Activated CD8-positive, alpha-beta memory T cell treated with anti-CD3 and anti-CD28 coated beads, Interleukin-2, amount 50 U/mL, for 48 hours (primary cell): ENCODE measurements at regions not wholly inside any gene's neighbourhood (a gene's known extent, or its start where the extent isn't known, plus 50 kb on each side); places are given as distances from the start of the nearest gene placed in this dataset.
"Not testable (repeated sequence)": the region's sequence is repeated elsewhere in the genome, so short reads cannot be mapped to it uniquely, and the experiment has no call there.

Experiments
- DNase-seq: peaks from one replicate; pipeline ENCODE4 v3.0.0-alpha.2; 2020

- no peak for DNase-seq
These were observed 801.2 kb downstream of the MAT2B start for GRCh38 chr5:164306662-164307061.

GRCh38 chr5:164312801-164313200 is 807.4 kb downstream of the MAT2B start:
- DNase-seq: no peak

GRCh38 chr5:164317676-164318075 is 812.3 kb downstream of the MAT2B start:
- DNase-seq: no peak

- DNase-seq: no peak
These were observed 813.7 kb downstream of the MAT2B start for GRCh38 chr5:164319161-164319560.

- no peak for DNase-seq
These were observed 818.8 kb downstream of the MAT2B start for GRCh38 chr5:164324239-164324638.

GRCh38 chr5:164326219-164326618 is 820.8 kb downstream of the MAT2B start:
- DNase-seq: no peak

GRCh38 chr5:164327166-164327565 is 821.7 kb downstream of the MAT2B start:
- DNase-seq: not testable (repeated sequence)

DNA sequence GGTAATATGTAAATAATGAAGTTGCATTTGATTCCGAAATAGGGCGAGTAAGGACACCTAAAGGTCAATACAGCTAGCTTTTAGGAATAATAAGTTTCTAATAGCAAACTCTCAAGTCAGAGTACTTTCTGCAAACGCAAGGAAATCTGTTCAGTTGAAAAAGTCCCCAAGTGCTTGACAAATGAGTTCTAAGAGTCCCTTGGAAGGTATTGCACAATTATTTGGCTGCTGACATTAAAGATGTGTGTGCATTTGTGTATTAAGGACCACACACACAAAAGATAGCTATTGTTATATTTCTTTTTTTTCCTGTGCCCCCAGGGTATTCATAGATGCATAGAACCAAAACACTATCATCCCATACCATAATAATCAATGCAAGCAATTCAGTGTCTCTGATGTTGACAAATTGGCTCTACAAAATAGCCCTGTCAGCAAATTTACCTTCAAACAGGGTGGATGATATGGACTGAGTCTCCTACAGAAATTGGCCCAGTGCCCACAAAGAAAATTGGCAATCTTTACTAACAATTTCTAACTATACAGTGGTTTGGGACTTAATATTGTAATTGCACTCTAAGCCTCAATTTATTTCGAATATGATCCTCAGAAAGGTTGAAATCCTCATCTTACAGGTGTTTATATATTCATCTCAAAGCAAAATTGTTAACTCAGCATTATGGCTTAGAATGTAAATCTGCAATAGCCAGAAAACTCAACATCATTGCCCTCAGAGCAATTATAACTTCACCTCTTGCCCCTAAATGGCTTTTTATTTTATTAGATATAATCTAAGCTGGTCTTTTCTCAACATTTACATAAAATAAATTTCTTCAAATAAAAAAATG is 827.2 kb downstream of the MAT2B start:
- DNase-seq: no peak

DNA sequence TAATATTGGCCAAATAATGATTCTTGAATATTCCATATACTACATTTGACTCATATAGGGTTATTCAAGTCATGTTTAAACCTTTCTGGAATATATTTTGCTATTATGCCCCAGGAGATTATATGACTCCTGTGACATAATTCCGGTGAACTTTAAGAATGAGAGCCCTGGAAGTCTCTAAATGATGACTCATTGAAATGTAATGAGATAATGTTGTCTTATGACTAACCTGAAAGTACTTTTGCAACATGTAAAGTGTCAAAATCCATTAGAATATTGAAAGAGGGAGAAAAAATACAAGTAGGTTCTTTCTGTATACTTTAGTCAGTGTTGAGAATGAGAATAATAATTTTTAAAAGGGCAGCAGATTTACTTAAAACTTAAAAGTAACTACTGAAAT is 830.4 kb downstream of the MAT2B start:
- DNase-seq: no peak

DNA sequence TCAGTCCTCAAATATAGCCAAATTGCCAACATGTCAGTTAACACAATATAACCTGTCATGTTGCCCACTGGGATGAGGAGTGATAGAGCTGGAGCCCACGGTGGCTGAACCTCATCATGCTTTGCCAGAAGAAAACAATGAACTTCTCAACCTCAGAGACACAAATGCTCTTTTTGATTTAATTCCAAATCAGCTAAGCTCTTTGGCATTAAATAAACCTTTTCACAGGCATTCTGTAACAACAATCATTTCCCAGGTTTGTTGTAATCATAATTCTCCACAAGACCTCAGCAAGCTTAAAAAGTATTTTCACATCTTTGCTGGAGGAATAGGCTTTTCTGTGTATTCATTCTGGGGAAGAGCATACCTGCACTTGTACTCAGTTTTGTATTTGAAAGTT is 830.9 kb downstream of the MAT2B start:
- DNase-seq: no peak

DNA sequence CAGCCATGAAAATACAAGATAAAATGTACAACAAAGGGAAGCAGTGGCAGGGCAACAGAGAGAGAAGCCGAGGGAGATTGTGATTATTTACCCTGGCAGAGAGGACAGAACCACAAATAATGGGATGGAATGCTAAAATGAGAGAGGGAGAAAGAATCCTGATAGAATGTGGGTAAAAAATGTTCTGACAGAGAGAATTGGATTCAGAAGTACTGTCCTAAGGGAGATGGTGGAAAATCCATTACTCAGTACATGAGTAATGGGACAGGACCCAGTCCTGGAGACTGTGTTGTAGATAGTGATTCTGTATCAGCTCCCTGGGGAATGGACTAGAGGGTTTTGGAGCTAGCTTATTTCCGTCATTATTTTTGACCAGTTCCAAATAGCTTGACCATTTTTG is 831.5 kb downstream of the MAT2B start:
- no peak for DNase-seq

- no peak for DNase-seq
These were observed 835.7 kb downstream of the MAT2B start for GRCh38 chr5:164341056-164341619.

DNA sequence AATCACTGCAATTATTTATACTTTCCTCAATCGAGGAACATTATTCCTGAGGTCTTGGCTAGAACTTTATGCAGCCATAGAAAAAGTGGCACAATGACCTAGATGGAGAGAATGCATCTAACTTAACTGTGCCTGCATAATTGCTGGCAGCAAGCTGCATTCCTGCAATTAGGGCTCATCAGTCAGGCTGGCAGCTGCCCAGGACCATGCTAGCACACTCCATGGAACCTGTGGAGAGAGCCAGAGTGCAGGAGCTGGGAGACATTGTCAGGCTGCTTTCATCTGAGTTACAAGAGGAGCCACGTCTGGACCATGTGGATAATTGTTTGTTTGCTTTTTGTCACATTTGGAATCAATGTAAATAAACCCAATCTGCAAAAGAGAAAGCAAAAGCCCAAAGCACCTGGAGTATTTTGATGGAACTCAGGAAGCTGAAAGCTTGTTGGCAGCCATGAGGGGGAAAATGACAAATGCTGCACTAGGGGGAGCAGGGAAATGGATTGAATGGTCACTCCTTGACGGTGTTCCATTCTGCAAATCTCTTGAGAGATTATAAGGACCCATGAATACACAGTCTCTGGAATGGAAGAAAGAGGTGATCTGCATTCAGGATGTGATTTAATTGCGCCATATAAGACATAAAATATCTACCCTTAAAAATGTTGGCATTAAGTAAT is 839.9 kb downstream of the MAT2B start:
- DNase-seq: no peak

DNA sequence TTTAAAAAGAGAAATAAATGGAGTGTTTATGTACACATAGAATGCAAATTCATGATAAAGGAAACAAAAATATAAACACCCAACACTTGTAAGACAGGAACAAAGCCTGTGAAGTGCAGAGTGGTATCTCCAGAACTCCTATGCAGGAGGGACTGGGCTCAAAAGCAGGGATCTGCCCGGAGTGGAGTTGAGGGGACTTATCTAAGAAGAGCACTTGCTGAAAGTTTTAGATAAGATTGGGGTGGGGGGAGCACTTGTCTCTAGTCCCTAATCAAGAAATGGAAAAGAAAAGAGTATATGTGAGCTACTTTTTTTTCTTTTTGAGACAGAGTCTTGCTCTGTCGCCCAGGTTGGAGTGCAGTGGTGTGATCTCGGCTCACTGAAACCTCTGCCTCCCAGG is 840.4 kb downstream of the MAT2B start:
- no peak for DNase-seq

- DNase-seq: no peak
These were observed 841.6 kb downstream of the MAT2B start for GRCh38 chr5:164346785-164347630.

GRCh38 chr5:164350236-164350635 is 844.8 kb downstream of the MAT2B start:
- no peak for DNase-seq

DNA sequence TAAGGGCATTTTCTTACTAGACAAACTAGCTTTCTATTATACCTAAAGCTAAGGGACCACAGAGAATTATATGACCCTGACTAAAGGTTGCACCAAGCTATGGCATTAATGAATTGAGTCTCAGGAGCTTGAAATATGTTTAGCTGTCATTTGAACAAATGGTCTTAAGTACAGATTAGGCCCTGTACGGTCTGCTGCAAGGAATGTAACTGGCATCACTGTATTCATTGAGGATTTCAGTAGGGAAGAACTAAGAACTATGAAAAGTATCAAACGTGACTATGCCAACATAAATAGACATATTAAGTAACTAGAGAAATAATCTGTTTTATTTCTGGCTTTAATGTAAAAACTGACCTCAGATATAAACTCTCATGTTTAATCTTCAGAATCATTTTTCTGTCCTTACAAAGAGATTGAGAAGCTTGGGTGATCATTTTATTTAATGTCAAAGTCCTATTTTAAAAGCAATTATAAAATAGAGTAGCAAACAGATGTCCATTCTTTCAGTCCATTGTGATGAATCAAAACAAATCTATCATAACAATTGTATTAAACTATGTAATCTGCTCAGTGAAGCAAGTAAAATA is 845.9 kb downstream of the MAT2B start:
- no peak for DNase-seq

- no peak for DNase-seq
These were observed 847.3 kb downstream of the MAT2B start for GRCh38 chr5:164352695-164353094.

GRCh38 chr5:164353155-164353554 is 847.7 kb downstream of the MAT2B start:
- no peak for DNase-seq

DNA sequence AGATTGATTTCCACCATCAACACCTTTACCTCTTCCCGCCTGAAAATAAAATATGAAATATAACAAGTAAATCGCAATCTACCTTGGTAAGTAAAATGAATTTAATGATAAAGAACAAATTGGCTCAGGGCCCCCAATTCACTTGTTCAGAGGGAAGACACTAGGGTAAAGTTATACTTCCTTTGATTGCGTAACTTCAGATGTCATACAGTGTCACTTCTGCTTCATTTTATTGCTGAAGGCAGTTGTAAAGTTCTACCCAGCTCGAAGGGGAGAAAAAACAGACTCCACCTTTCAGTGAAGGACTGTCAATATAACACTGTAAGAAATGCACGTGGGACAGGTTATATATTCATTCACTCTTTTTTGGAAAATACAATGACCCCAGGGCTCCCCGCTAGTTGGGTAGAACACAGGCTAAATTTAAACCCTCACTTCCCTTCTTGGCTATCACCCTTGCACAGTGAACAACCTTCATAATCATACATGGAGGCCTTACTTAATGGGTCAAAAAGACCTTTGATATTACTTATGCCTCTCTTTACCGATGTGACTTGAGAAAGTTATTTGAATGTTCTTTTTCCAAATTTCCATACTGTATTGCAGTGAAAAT is 848.8 kb downstream of the MAT2B start:
- DNase-seq: no peak

DNA sequence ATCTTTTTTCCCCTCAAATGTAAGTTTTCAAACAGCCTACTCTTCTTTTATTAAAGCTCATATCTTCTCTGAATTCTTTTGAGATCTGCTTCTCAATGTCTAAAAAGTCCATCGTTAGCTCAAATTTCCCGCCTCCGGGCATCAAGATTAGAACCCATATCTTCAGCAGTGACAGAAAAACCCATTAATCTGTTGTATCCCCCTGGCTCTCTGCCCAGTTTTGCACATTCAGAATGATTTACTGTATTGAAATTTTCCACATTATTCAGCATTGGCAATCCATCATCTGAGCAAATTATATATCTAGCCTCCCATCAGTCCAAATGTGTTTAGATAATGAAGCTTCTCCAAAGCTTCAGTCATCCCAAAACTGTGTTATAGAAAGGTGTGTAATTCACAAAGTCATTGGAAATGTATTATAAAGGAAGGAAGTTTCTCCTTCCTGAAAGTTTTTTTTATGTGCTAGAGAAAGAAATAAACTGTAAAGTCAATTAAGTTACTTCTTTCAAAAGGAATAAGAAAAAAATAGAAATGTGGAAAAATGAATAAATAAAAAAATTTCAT is 849.9 kb downstream of the MAT2B start:
- DNase-seq: no peak

DNA sequence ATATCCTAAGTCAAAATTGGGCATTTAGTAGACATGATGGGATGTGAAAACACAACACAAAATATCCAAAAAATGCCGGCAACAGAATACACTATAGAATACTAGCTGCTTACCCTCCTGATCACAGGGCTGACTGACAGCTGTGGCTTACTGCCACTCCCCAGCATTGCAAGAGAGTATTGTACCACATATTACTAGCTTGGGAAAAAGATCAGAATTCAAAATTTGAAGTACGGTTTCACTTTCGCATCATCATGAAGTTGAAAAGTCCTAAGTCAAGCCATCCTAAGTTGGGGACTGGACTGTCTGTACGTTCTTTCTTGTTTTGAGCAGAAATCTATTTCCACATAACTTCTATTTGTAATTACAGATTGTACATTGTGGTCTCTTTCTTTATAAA is 851.4 kb downstream of the MAT2B start:
- DNase-seq: no peak
